IMR-90 (cell line): ENCODE measurements at regions not wholly inside any gene's neighbourhood (a gene's known extent, or its start where the extent isn't known, plus 50 kb on each side); places are given as distances from the start of the nearest gene placed in this dataset.

ENCODE experiments used
- ATAC-seq: fragments of 200-7000 bp; cut with Tn5 transposase; 2 replicates; pipeline ENCODE4 v1.9.1; 2020; ENCODE audit warnings: low read depth, mild to moderate bottlenecking, moderate library complexity
- BruUV-seq: library from RNA; stranded (reverse); fragments of 400-500 nt; replicated peaks from 2 replicates; lab custom pipeline; 2021; lab: Mats Ljungman, UMichigan
- CTCF ChIA-PET: fragments of 300-600 bp; formaldehyde crosslinking; extraction: SDS; loops from one replicate; lab custom pipeline; 2021; ENCODE audit warnings: antibody characterized with exemption; lab: Yijun Ruan, JAX
- POLR2A ChIA-PET: fragments of 300-600 bp; sonication (Branson Sonifier 250); formaldehyde crosslinking; loops from one replicate; lab custom pipeline; 2022; ENCODE audit warnings: antibody characterized with exemption; ENCODE audit not compliant: unreplicated experiment; lab: Charles Lee
- DNase-seq: peaks from one replicate; pipeline ENCODE4 v3.0.0; 2013
- H2AFZ ChIP-seq: replicated peaks from 2 replicates; pipeline ENCODE3; 2013; ENCODE audit warnings: low read length, mild to moderate bottlenecking; ENCODE audit not compliant: poor library complexity
- H2AK5ac ChIP-seq: 2 replicates; pipeline ENCODE4 v1.6.1; 2013; ENCODE audit warnings: low read depth, low read length, inconsistent platforms
- H2AK9ac ChIP-seq: replicated peaks from 2 replicates; pipeline ENCODE3; 2013; ENCODE audit warnings: mild to moderate bottlenecking, low read depth, low read length, moderate library complexity; ENCODE audit not compliant: poor library complexity
- H2BK120ac ChIP-seq: 2 replicates; pipeline ENCODE4 v1.6.1; 2013; ENCODE audit warnings: low read depth, low read length, inconsistent platforms
- H2BK15ac ChIP-seq: 3 replicates; pipeline ENCODE4 v1.6.1; 2013; ENCODE audit warnings: low read depth, low read length, inconsistent platforms
- H2BK20ac ChIP-seq: 2 replicates; pipeline ENCODE4 v1.6.1; 2013; ENCODE audit warnings: low read depth, mild to moderate bottlenecking, inconsistent platforms, low read length, moderate library complexity
- H2BK5ac ChIP-seq: 2 replicates; pipeline ENCODE4 v1.6.1; 2013; ENCODE audit warnings: mild to moderate bottlenecking, low read depth, low read length, inconsistent platforms; ENCODE audit not compliant: poor library complexity, severe bottlenecking
- H3K14ac ChIP-seq: replicated peaks from 2 replicates; pipeline ENCODE4 v1.6.1; 2013; ENCODE audit warnings: low read depth, low read length, inconsistent platforms
- H3K18ac ChIP-seq: 2 replicates; pipeline ENCODE4 v1.6.1; 2013; ENCODE audit warnings: low read depth, low read length, control low read depth
- H3K23ac ChIP-seq: 2 replicates; pipeline ENCODE4 v1.6.1; 2013; ENCODE audit warnings: low read depth, low read length, inconsistent platforms
- H3K27ac ChIP-seq: 2 replicates; pipeline ENCODE4 v1.5.1; 2013; ENCODE audit warnings: mild to moderate bottlenecking, control low read depth, low read length; ENCODE audit not compliant: insufficient read depth
- H3K27me3 ChIP-seq: 2 replicates; pipeline ENCODE4 v1.6.1; 2013; ENCODE audit warnings: low read length; ENCODE audit not compliant: control insufficient read depth, insufficient read depth
- H3K36me3 ChIP-seq: 2 replicates; pipeline ENCODE4 v1.6.1; 2013; ENCODE audit warnings: low read length, mixed read lengths; ENCODE audit not compliant: control insufficient read depth, insufficient read depth
- H3K4ac ChIP-seq: 2 replicates; pipeline ENCODE4 v1.6.1; 2013; ENCODE audit warnings: low read depth, low read length, inconsistent platforms
- H3K4me1 ChIP-seq: 2 replicates; pipeline ENCODE4 v1.6.1; 2013; ENCODE audit warnings: low read length, mixed read lengths; ENCODE audit not compliant: control insufficient read depth, insufficient read depth
- H3K4me2 ChIP-seq: 2 replicates; pipeline ENCODE4 v1.6.1; 2013; ENCODE audit warnings: low read depth, mild to moderate bottlenecking, control low read depth, low read length, moderate library complexity
- H3K4me3 ChIP-seq: 2 replicates; pipeline ENCODE4 v1.5.1; 2013; ENCODE audit warnings: low read depth, mild to moderate bottlenecking, control low read depth, low read length, moderate library complexity; ENCODE audit not compliant: insufficient read depth
- H3K56ac ChIP-seq: 2 replicates; pipeline ENCODE4 v1.6.1; 2013; ENCODE audit warnings: low read length, inconsistent platforms; ENCODE audit not compliant: insufficient read depth; ENCODE audit errors: extremely low read depth
- H3K79me1 ChIP-seq, 2 experiments: 2 replicates each; pipeline ENCODE4 v1.6.1; 2013; ENCODE audit warnings: low read length in 2 of 2, inconsistent platforms in 1 of 2, low read depth in 1 of 2
- H3K9ac ChIP-seq: 2 replicates; pipeline ENCODE4 v1.6.1; 2013; ENCODE audit warnings: low read depth, low read length, control low read depth
- H3K9me1 ChIP-seq: 2 replicates; pipeline ENCODE4 v1.6.1; 2013; ENCODE audit warnings: low read length, inconsistent platforms; ENCODE audit not compliant: insufficient read depth
- H3K9me3 ChIP-seq: 2 replicates; pipeline ENCODE4 v1.6.1; 2013; ENCODE audit warnings: low read length; ENCODE audit not compliant: control insufficient read depth, insufficient read depth
- H4K20me1 ChIP-seq: 2 replicates; pipeline ENCODE4 v1.6.1; 2013; ENCODE audit warnings: low read length, inconsistent platforms; ENCODE audit not compliant: insufficient read depth
- H4K5ac ChIP-seq: 2 replicates; pipeline ENCODE4 v1.6.1; 2013; ENCODE audit warnings: mild to moderate bottlenecking, low read depth, low read length, control low read depth
- H4K8ac ChIP-seq, 2 experiments: 2 replicates each; pipeline ENCODE4 v1.6.1; 2013; ENCODE audit warnings: low read depth in 2 of 2, low read length in 2 of 2, control low read depth in 1 of 2, inconsistent platforms in 1 of 2
- H4K91ac ChIP-seq: 2 replicates; pipeline ENCODE4 v1.6.1; 2013; ENCODE audit warnings: low read depth, low read length, inconsistent platforms; ENCODE audit not compliant: insufficient read depth
- BHLHE40 ChIP-seq: fragments of 150-350 bp; IDR thresholded peaks from 2 replicates; pipeline ENCODE4 v1.6.1; 2016; ENCODE audit warnings: mild to moderate bottlenecking, low read depth, low read length
- CEBPB ChIP-seq: IDR thresholded peaks from 2 replicates; pipeline ENCODE4 v1.6.1; 2012; ENCODE audit warnings: low read depth, low read length, improper control_type of control experiment
- SMC3 ChIP-seq: fragments of 150-350 bp; IDR thresholded peaks from 2 replicates; pipeline ENCODE4 v1.6.1; 2016; ENCODE audit warnings: low read depth, mild to moderate bottlenecking, antibody characterized with exemption, low read length, moderate library complexity
- WGBS, 2 experiments: methylation state at CpG; one replicate each; pipeline versions ENCODE4 v1.1.5 to v1.1.7; 2013; ENCODE audit warnings: missing lambda C conversion rate in 2 of 2; ENCODE audit not compliant: insufficient read length in 1 of 2; ENCODE audit errors: extremely low coverage in 2 of 2; 5-methylcytosine and 5-hydroxymethylcytosine counted together
- dilution Hi-C: fragments of 300-500 bp; cut with HindIII; formaldehyde crosslinking; loops from one replicate; pipeline ENCODE4 v1.14.3; 2018; ENCODE audit warnings: low sequenced_read_pairs; ENCODE audit not compliant: unreplicated experiment
- in situ Hi-C: fragments of 300-500 bp; cut with MboI; formaldehyde crosslinking; loops from 3 replicates; pipeline ENCODE4 v1.14.3; 2019; ENCODE audit warnings: low sequenced_read_pairs, inconsistent platforms, mixed read lengths
- intact Hi-C: fragments of 100-400 bp; cut with micrococcal nuclease; formaldehyde crosslinking; loops from 2 replicates; pipeline ENCODE4 v1.10.0; 2022
- TF ChIP-seq, protein P1 (sequence below): fragments of 150-350 bp; IDR thresholded peaks from 2 replicates; pipeline ENCODE4 v1.6.1; 2017; ENCODE audit warnings: mild to moderate bottlenecking, antibody characterized with exemption, low read length, low read depth

DNA sequence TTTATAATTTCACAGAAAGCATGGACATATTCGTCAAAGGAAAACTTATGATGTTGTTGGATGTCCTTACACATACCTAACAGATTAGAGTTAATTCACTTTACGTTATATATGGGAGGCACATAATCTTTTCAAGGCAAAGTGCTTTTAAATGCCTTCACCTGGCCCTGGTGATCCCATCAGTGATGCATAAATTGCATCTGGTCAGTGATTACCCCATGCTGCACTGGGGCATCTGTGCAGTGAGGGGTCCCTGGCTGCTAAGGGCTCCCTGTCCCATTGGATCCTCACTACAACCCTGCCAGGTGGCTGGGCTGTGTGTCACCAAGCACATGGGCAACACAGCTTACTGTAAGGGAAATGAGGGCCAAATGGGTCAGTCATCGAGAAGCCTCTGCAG lies 441.1 kb downstream of the RPS24 start:
- Histone ChIP-seq H3K27ac (no peak overlapping the region), H2BK5ac (no peak overlapping the region), H3K4me3 (no peak overlapping the region), H3K9ac (no peak overlapping the region), H3K23ac (no peak overlapping the region), H3K4me1 (peaks cover 4% of the 10 kb centered on the region; the same call in 1 of the 2 replicates), H3K27me3 (peaks cover 17% of the 10 kb centered on the region), H4K5ac (no peak overlapping the region), H3K4ac (no peak overlapping the region), H2AK9ac (no peak overlapping the region), H3K79me1 (no peaks in the 10 kb centered on the region), H3K4me2 (no peak overlapping the region), H3K9me3 (no peaks in the 10 kb centered on the region), H4K91ac (no peak overlapping the region), H2BK15ac (no peak overlapping the region), H4K20me1 (no peaks in the 10 kb centered on the region), H2BK20ac (no peak overlapping the region), H3K14ac (no peak overlapping the region), H3K56ac (no peak overlapping the region), H3K18ac (no peak overlapping the region), H2AFZ (no peak overlapping the region), H3K36me3 (no peaks in the 10 kb centered on the region), H2AK5ac (no peak overlapping the region), H2BK120ac (no peak overlapping the region), H4K8ac (no peak overlapping the region), H3K9me1 (no peaks in the 10 kb centered on the region; the same call in 1 of the 2 replicates)
- dilution Hi-C loops (no loop called here), intact Hi-C loops (no loop called here), in situ Hi-C loops (no loop called here)
- DNase-seq (no peak), ATAC-seq (no peak)
- no TSS peak for BruUV-seq
- ChIA-PET POLR2A (no interaction called here), CTCF (no interaction called here)
- no peak for TF ChIP-seq SMC3
- TF ChIP-seq, protein P1, sequence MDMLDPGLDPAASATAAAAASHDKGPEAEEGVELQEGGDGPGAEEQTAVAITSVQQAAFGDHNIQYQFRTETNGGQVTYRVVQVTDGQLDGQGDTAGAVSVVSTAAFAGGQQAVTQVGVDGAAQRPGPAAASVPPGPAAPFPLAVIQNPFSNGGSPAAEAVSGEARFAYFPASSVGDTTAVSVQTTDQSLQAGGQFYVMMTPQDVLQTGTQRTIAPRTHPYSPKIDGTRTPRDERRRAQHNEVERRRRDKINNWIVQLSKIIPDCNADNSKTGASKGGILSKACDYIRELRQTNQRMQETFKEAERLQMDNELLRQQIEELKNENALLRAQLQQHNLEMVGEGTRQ: no peak
- TF ChIP-seq CEBPB: no peak
- no peak for TF ChIP-seq BHLHE40
- WGBS, 2 experiments: 100% methylated on average over 1 of the region's 3 CpGs; no CpG with 5 or more reads in 1 of the 2 experiments
